ENCODE measurements at regions not wholly inside any gene's neighbourhood (a gene's known extent, or its start where the extent isn't known, plus 50 kb on each side); places are given as distances from the start of the nearest gene placed in this dataset.

DNA sequence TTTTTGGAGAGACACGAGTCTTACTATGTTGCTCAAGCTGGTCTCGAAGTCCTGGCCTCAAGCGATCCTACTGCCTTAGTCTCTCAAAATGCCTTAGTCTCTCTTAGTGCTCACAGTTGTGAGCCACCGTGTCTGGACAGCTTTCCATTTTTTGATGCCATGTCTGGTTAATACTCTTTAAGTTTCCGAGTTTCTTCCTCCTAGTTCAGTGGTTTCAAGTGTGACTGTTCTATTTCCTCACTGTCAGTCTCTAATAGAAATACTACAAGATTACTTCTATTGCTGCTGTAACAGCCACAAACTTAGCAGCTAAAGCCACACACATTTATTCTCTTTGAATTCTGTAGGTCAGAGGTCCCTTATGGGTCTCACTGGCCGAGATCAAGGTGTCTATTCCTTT, 125.1 kb upstream of the MGAT5 start:
- Histone ChIP-seq H3K9ac (ENCODE audit: extremely low read depth, low read length, poor library complexity, severe bottlenecking) (no peak overlapping the region), H3K9me3 (ENCODE audit: control insufficient read depth, low read length) (peaks cover 18% of the 10 kb centered on the region), H3K27me3 (ENCODE audit: control insufficient read depth, insufficient read depth, low read length, poor library complexity, severe bottlenecking) (no peaks in the 10 kb centered on the region), H3K27ac (ENCODE audit: low read depth, low read length) (no peak overlapping the region), H3K4me1 (ENCODE audit: control insufficient read depth, insufficient read depth, low read length) (peaks cover 5% of the 10 kb centered on the region), H3K4me3 (ENCODE audit: low read length) (no peak overlapping the region), H3K36me3 (ENCODE audit: control insufficient read depth, insufficient read depth, low read length) (peaks cover 11% of the 10 kb centered on the region)
- Mint-ChIP-seq H3K27me3 (ENCODE audit: insufficient read depth) (no peaks in the 10 kb centered on the region), H3K36me3 (ENCODE audit: low read depth) (peaks cover 36% of the 10 kb centered on the region), H3K9me3 (peaks cover 20% of the 10 kb centered on the region), H3K27ac (no peak overlapping the region), H3K4me3 (no peak overlapping the region), H3K4me1 (peaks cover 20% of the 10 kb centered on the region)
- TF ChIP-seq, protein P1, sequence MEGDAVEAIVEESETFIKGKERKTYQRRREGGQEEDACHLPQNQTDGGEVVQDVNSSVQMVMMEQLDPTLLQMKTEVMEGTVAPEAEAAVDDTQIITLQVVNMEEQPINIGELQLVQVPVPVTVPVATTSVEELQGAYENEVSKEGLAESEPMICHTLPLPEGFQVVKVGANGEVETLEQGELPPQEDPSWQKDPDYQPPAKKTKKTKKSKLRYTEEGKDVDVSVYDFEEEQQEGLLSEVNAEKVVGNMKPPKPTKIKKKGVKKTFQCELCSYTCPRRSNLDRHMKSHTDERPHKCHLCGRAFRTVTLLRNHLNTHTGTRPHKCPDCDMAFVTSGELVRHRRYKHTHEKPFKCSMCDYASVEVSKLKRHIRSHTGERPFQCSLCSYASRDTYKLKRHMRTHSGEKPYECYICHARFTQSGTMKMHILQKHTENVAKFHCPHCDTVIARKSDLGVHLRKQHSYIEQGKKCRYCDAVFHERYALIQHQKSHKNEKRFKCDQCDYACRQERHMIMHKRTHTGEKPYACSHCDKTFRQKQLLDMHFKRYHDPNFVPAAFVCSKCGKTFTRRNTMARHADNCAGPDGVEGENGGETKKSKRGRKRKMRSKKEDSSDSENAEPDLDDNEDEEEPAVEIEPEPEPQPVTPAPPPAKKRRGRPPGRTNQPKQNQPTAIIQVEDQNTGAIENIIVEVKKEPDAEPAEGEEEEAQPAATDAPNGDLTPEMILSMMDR (conservative IDR thresholded peaks at IDR 0.05): no peak
- WGBS, 2 experiments (ENCODE audit: insufficient coverage in 1 of 2, insufficient read length in 1 of 2): 95% methylated on average over 6 of the region's 6 CpGs
- DNase-seq: no peak

DNA sequence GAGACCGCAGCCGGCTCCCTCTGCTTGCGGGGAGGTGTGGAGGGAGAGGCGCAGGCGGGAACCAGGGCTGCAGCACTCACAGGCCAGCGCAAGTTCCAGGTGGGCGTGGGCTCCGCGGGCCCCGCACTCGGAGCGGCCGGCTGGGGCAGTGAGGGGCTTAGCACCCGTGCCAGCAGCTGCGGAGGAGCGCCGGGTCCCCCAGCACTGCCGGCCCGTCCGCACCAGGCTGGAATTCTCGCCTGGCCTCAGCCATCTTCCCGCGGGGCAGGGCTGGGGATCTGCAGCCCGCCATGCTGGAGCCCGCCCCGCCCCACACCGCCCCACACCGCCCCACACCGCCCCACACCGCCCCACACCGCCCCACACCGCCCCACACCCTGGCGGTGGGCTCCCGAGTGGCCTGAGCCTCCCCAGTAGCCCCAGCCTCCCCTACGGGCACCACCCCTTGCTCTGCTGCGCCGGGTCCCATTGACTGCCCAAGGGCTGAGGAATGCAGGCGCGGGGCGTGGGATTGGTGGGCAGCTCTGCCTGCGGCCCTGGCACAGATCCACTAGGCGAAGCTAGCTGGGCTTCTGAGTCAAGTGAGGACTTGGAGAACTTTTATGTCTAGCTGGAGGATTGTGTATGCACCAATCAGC, 123.9 kb upstream of the MGAT5 start:
- peaks cover 36% of the 10 kb centered on the region for H3K36me3 Mint-ChIP-seq (ENCODE audit: low read depth)

DNA sequence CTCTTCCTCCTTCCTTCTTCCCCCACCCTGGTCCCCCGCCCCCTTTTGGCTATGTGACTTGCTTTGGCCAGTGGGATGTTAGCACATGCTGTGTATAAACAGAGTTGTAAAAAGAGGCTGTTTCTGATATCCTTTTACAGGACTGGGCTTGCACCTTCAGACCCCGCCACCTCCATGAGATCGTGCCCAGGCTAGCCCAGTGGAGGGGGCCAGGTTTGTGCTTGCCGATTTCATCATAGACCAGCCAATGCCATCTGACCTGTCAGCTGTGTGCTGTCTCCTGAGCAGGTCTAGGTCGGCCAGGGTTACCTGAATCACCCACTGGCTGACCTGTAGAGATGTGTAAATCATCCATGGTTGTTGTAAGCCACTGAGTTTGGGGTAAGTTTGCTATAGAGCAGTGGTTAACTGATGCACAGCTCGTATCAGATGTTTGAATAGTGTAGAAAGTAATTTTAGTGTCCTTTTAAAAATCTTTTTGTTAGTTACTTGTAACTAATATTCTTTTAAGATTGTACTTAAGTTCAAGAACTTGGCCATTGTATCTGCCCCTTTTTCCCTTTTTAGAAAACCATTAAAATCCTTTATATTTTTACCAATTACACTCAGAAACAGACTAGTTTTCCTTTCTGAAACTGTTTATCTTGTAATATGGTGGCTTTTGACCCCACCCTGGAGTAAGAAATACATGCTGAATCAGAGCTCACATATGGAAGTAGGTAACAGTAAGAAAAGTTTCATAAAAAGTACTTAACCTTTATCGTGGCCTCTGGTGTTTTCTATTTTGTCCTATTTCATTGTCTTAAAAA, 122.0 kb upstream of the MGAT5 start:
- Mint-ChIP-seq H3K9me3 (peaks cover 20% of the 10 kb centered on the region), H3K27ac (no peak overlapping the region), H3K36me3 (ENCODE audit: low read depth) (peaks cover 36% of the 10 kb centered on the region), H3K4me1 (peaks cover 20% of the 10 kb centered on the region), H3K4me3 (no peak overlapping the region), H3K27me3 (ENCODE audit: insufficient read depth) (no peaks in the 10 kb centered on the region)
- Histone ChIP-seq H3K9ac (ENCODE audit: extremely low read depth, low read length, poor library complexity, severe bottlenecking) (no peak overlapping the region), H3K4me1 (ENCODE audit: control insufficient read depth, insufficient read depth, low read length) (peaks cover 10% of the 10 kb centered on the region), H3K27ac (ENCODE audit: low read depth, low read length) (no peak overlapping the region), H3K27me3 (ENCODE audit: control insufficient read depth, insufficient read depth, low read length, poor library complexity, severe bottlenecking) (no peaks in the 10 kb centered on the region), H3K9me3 (ENCODE audit: control insufficient read depth, low read length) (peaks cover 18% of the 10 kb centered on the region), H3K36me3 (ENCODE audit: control insufficient read depth, insufficient read depth, low read length) (peaks cover 11% of the 10 kb centered on the region), H3K4me3 (ENCODE audit: low read length) (no peak overlapping the region)
- TF ChIP-seq, protein P1 (conservative IDR thresholded peaks at IDR 0.05): no peak
- no peak for DNase-seq
- WGBS, 2 experiments (ENCODE audit: insufficient coverage in 1 of 2, insufficient read length in 1 of 2): 90 to 94% methylated on average over 2 to 7 of the region's 7 CpGs

More for the DNA sequence above, 123.9 kb upstream of the MGAT5 start:
- peaks cover 22% of the 10 kb centered on the region for H3K4me1 Mint-ChIP-seq
- no peak overlapping the region for H3K4me3 ChIP-seq (ENCODE audit: low read length)
- H3K9me3 ChIP-seq (ENCODE audit: control insufficient read depth, low read length): peaks cover 18% of the 10 kb centered on the region
- peaks cover 20% of the 10 kb centered on the region for H3K9me3 Mint-ChIP-seq
- H3K4me3 Mint-ChIP-seq: no peak overlapping the region
- H3K27ac Mint-ChIP-seq: no peak overlapping the region
- no peak for DNase-seq
- TF ChIP-seq, protein P1 (conservative IDR thresholded peaks at IDR 0.05): no peak
- 97 to 98% methylated on average over 7 to 42 of the region's 42 CpGs for WGBS, 2 experiments (ENCODE audit: insufficient coverage in 1 of 2, insufficient read length in 1 of 2)
- no peaks in the 10 kb centered on the region for H3K27me3 Mint-ChIP-seq (ENCODE audit: insufficient read depth)
- no peak overlapping the region for H3K9ac ChIP-seq (ENCODE audit: extremely low read depth, low read length, poor library complexity, severe bottlenecking)
- peaks cover 5% of the 10 kb centered on the region for H3K4me1 ChIP-seq (ENCODE audit: control insufficient read depth, insufficient read depth, low read length)
- H3K27ac ChIP-seq (ENCODE audit: low read depth, low read length): no peak overlapping the region
- peaks cover 11% of the 10 kb centered on the region for H3K36me3 ChIP-seq (ENCODE audit: control insufficient read depth, insufficient read depth, low read length)
- H3K27me3 ChIP-seq (ENCODE audit: control insufficient read depth, insufficient read depth, low read length, poor library complexity, severe bottlenecking): no peaks in the 10 kb centered on the region
